Astrocyte of the cerebellum (primary cell): ENCODE measurements at regions not wholly inside any gene's neighbourhood (a gene's known extent, or its start where the extent isn't known, plus 50 kb on each side); places are given as distances from the start of the nearest gene placed in this dataset.

ENCODE experiments used
- DNase-seq: peaks from one replicate; pipeline ENCODE4 v3.0.0-alpha.2; 2011; ENCODE audit warnings: low read depth
- H3K4me3 ChIP-seq: 2 replicates; pipeline ENCODE4 v1.5.1; 2011; ENCODE audit warnings: mild to moderate bottlenecking, low read depth, low read length, moderate library complexity
- CTCF ChIP-seq: IDR thresholded peaks from 2 replicates; pipeline ENCODE4 v1.5.1; 2012; ENCODE audit warnings: low read length, low read depth, moderate library complexity, mild to moderate bottlenecking; ENCODE audit errors: missing control alignments
- in situ Hi-C: cut with HindIII; loops from 2 replicates; pipeline ENCODE4 v1.10.0; 2017; ENCODE audit warnings: low sequenced_read_pairs

DNA sequence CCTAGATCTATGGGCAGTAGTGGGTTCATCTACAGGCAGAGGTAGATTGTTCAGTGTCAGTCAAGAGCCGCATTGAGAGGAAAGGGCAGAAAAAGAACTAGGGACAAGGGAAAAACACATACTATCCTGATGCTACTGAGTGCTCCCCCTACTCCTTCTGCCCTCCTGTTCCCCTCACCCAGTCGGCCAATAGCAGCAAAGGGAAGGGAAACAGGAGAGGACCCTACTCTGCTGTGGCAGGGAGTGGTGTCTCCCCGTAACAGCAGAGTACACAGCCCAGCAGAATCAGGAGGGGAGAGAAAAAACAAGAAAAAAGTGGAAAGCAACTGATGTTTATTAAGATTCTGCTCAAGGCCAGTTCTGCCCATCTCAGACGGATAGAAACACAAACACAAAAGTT is 136.1 kb upstream of the CCDC150 start:
- TF ChIP-seq CTCF, result no peak
- in situ Hi-C loops, result no loop called here
- no peak for DNase-seq
- H3K4me3 ChIP-seq, result no peak overlapping the region

GRCh38 chr2:196504788-196505187 is 134.7 kb upstream of the CCDC150 start:
- TF ChIP-seq CTCF, result no peak
- no peak for DNase-seq
- in situ Hi-C loops, result no loop called here
- H3K4me3 ChIP-seq, result no peak overlapping the region

- in situ Hi-C loops, result no loop called here
- H3K4me3 ChIP-seq, result no peak overlapping the region
- no peak for TF ChIP-seq CTCF
- no peak for DNase-seq
Measured at GRCh38 chr2:196510246-196510645, 129.3 kb upstream of the CCDC150 start.

GRCh38 chr2:196511258-196512168 is 128.0 kb upstream of the CCDC150 start:
- no peak for DNase-seq
- TF ChIP-seq CTCF, result no peak
- no peak overlapping the region for H3K4me3 ChIP-seq
- in situ Hi-C loops, result no loop called here

GRCh38 chr2:196513796-196514526 is 125.6 kb upstream of the CCDC150 start:
- no peak overlapping the region for H3K4me3 ChIP-seq
- DNase-seq, result no peak
- TF ChIP-seq CTCF, result no peak
- in situ Hi-C loops, result no loop called here

GRCh38 chr2:196514641-196515040 is 124.9 kb upstream of the CCDC150 start:
- no peak for DNase-seq
- in situ Hi-C loops, result no loop called here

More at GRCh38 chr2:196514641-196515040, 124.9 kb upstream of the CCDC150 start:
- H3K4me3 ChIP-seq, result no peak overlapping the region
- TF ChIP-seq CTCF, result no peak
